GM20000 (cell line): ENCODE measurements at regions not wholly inside any gene's neighbourhood (a gene's known extent, or its start where the extent isn't known, plus 50 kb on each side); places are given as distances from the start of the nearest gene placed in this dataset.

Experiments
- DNase-seq: peaks from one replicate; pipeline ENCODE4 v3.0.0; 2012; ENCODE audit warnings: low spot score
- CTCF ChIP-seq: IDR thresholded peaks from 2 replicates; pipeline ENCODE4 v1.5.1; 2012; ENCODE audit warnings: mild to moderate bottlenecking, control low read depth; ENCODE audit errors: extremely low read depth, missing control alignments

GRCh38 chr2:56732946-56733345 is 549.2 kb downstream of the CCDC85A start:
- no peak for TF ChIP-seq CTCF
- DNase-seq, result no peak

- no peak for TF ChIP-seq CTCF
- no peak for DNase-seq
Measured at GRCh38 chr2:56739413-56739812, 555.6 kb downstream of the CCDC85A start.

- DNase-seq, result no peak
- TF ChIP-seq CTCF, result no peak
Measured at GRCh38 chr2:56741601-56742102, 557.9 kb downstream of the CCDC85A start.

- DNase-seq, result no peak
- TF ChIP-seq CTCF, result no peak
Measured at GRCh38 chr2:56743807-56744206, 560.0 kb downstream of the CCDC85A start.

GRCh38 chr2:56749152-56749752 is 565.5 kb downstream of the CCDC85A start:
- TF ChIP-seq CTCF, result no peak
- DNase-seq, result peak; percentile 10

GRCh38 chr2:56753182-56753581 is 569.4 kb downstream of the CCDC85A start:
- TF ChIP-seq CTCF, result no peak
- peak; percentile 4 for DNase-seq

- TF ChIP-seq CTCF, result no peak
- DNase-seq, result no peak
Measured at GRCh38 chr2:56754066-56754615, 570.4 kb downstream of the CCDC85A start.
